K562 (cell line): ENCODE measurements at regions not wholly inside any gene's neighbourhood (a gene's known extent, or its start where the extent isn't known, plus 50 kb on each side); places are given as distances from the start of the nearest gene placed in this dataset.

Experiments
- ATAC-seq: fragments of 200-7000 bp; cut with Tn5 transposase; 3 replicates; pipeline ENCODE4 v1.9.1; 2020; ENCODE audit warnings: moderate library complexity
- BruUV-seq: library from RNA; stranded (reverse); fragments of 400-500 nt; replicated peaks from 2 replicates; lab custom pipeline; 2021; lab: Mats Ljungman, UMichigan
- CTCF ChIA-PET: fragments of 300-600 bp; formaldehyde crosslinking; extraction: SDS; loops from one replicate; lab custom pipeline; 2021; ENCODE audit warnings: low intra/inter-chr PET ratio; lab: Yijun Ruan, JAX
- POLR2A ChIA-PET: fragments of 300-600, 350-650 bp; sonication (Branson Sonifier 250); formaldehyde crosslinking; extraction: SDS; loops from one replicate; lab custom pipeline; 2021; ENCODE audit warnings: antibody characterized with exemption, inconsistent platforms; lab: Yijun Ruan, JAX
- DNase-seq, 4 experiments: peaks; one replicate each; pipeline versions ENCODE4 v3.0.0 to v3.0.0-alpha.2; 2011 to 2018; ENCODE audit warnings: low spot score in 3 of 4, mixed read lengths in 3 of 4; ENCODE audit errors: extremely low read depth in 1 of 4
- FAIRE-seq: peaks from 2 replicates; lab custom pipeline; 2011; peaks lifted over from hg19 to GRCh38; lab: Jason Lieb, UNC
- H2AFZ ChIP-seq: 2 replicates; pipeline ENCODE4 v1.6.0; 2011; ENCODE audit warnings: low read depth, low read length, control low read depth, inconsistent platforms
- H3K27ac ChIP-seq: fragments of 200-600 bp; 3 replicates; pipeline ENCODE4 v1.8.0; 2011; ENCODE audit warnings: low read depth, mild to moderate bottlenecking, control low read depth, inconsistent platforms, low read length, moderate library complexity, mixed read lengths; ENCODE audit errors: extremely low read depth
- H3K27me3 ChIP-seq, 2 experiments: fragments of 300-600 bp in 1 of 2; 2 replicates in 1 of 2; 3 replicates in 1 of 2; pipeline versions ENCODE4 v1.6.0 to v1.8.0; 2011; ENCODE audit warnings: inconsistent platforms in 2 of 2, low read length in 2 of 2, mild to moderate bottlenecking in 1 of 2, mixed read lengths in 1 of 2, moderate library complexity in 1 of 2; ENCODE audit not compliant: control insufficient read depth in 2 of 2, insufficient read depth in 2 of 2
- H3K36me3 ChIP-seq: fragments of 300-600 bp; 3 replicates; pipeline ENCODE4 v1.8.0; 2011; ENCODE audit warnings: mild to moderate bottlenecking, low read length, inconsistent platforms; ENCODE audit not compliant: control insufficient read depth, insufficient read depth
- H3K4me1 ChIP-seq, 2 experiments: fragments of 200-600 bp in 1 of 2; replicated peaks in 1 of 2; 2 replicates in 1 of 2; 3 replicates in 1 of 2; pipeline versions ENCODE4 v1.5.1 to v1.8.0; 2011; ENCODE audit warnings: inconsistent platforms in 2 of 2, low read length in 2 of 2, mild to moderate bottlenecking in 1 of 2, mixed read lengths in 1 of 2, moderate library complexity in 1 of 2; ENCODE audit not compliant: control insufficient read depth in 2 of 2, insufficient read depth in 2 of 2
- H3K4me2 ChIP-seq: 2 replicates; pipeline ENCODE4 v1.6.1; 2011; ENCODE audit warnings: low read length, control low read depth, inconsistent platforms, mixed read lengths; ENCODE audit not compliant: insufficient read depth
- H3K4me3 ChIP-seq: fragments of 200-600 bp; sonication (generic), shearing (Covaris generic); 2 replicates; pipeline ENCODE4 v1.5.1; 2016; ENCODE audit warnings: control low read depth, inconsistent platforms
- H3K79me2 ChIP-seq: fragments of 200-600 bp; 3 replicates; pipeline ENCODE4 v1.8.0; 2011; ENCODE audit warnings: low read length, inconsistent platforms; ENCODE audit not compliant: control insufficient read depth, insufficient read depth
- H3K9ac ChIP-seq, 2 experiments: 2 replicates each; pipeline versions ENCODE4 v1.6.0 to v1.6.1; 2011; ENCODE audit warnings: low read depth in 2 of 2, low read length in 2 of 2, control low read depth in 1 of 2, inconsistent platforms in 1 of 2, mild to moderate bottlenecking in 1 of 2, mixed read lengths in 1 of 2; ENCODE audit not compliant: insufficient read depth in 1 of 2
- H3K9me1 ChIP-seq: one replicate; pipeline ENCODE4 v1.6.0; 2011; ENCODE audit warnings: inconsistent platforms, mild to moderate bottlenecking, low read length, moderate library complexity; ENCODE audit not compliant: control insufficient read depth, insufficient read depth
- H3K9me3 ChIP-seq: replicated peaks from 2 replicates; pipeline ENCODE4 v1.5.1; 2011; ENCODE audit warnings: low read depth, low read length, inconsistent platforms; ENCODE audit not compliant: control insufficient read depth, insufficient read depth
- H4K20me1 ChIP-seq: replicated peaks from 2 replicates; pipeline ENCODE4 v1.6.1; 2011; ENCODE audit warnings: low read length, inconsistent platforms, mixed read lengths; ENCODE audit not compliant: control insufficient read depth, insufficient read depth
- ARID1B ChIP-seq: fragments of 450-650 bp; IDR thresholded peaks from 2 replicates; pipeline ENCODE4 v1.6.1; 2016; ENCODE audit warnings: antibody characterized with exemption, mild to moderate bottlenecking, inconsistent platforms
- CHAMP1 ChIP-seq: fragments of 450-650 bp; IDR thresholded peaks from 2 replicates; pipeline ENCODE4 v1.6.1; 2016; ENCODE audit warnings: mild to moderate bottlenecking
- CSDE1 ChIP-seq, 2 experiments: fragments of 450-650 bp; IDR thresholded peaks; 2 replicates each; pipeline ENCODE4 v1.6.1; 2016; ENCODE audit warnings: mild to moderate bottlenecking in 1 of 2
- PRMT5 ChIP-seq: sonication (generic); formaldehyde crosslinking; IDR thresholded peaks from 2 replicates; pipeline ENCODE4 v1.5.0; 2020; ENCODE audit warnings: missing genetic modification reagents
- SMC3 ChIP-seq: conservative IDR thresholded peaks from 2 replicates; pipeline ENCODE4 v1.6.1; 2011; ENCODE audit warnings: low read depth, low read length, improper control_type of control experiment; ENCODE audit not compliant: insufficient read depth
- TAF1 ChIP-seq: IDR thresholded peaks from 2 replicates; pipeline ENCODE4 v1.6.1; 2011; ENCODE audit warnings: mild to moderate bottlenecking, low read length, moderate library complexity; ENCODE audit not compliant: insufficient read depth, control insufficient read depth, severe bottlenecking; ENCODE audit errors: extremely low read depth
- TRIM24 ChIP-seq, 2 experiments: fragments of 450-650 bp; IDR thresholded peaks; 2 replicates each; pipeline ENCODE4 v1.6.1; 2016
- ZNF174 ChIP-seq: fragments of 250-450 bp; sonication (Bioruptor Pico); IDR thresholded peaks from 2 replicates; pipeline ENCODE4 v1.4.0; 2020; ENCODE audit warnings: mild to moderate bottlenecking
- WGBS: fragments of 100-300 bp; shearing (Covaris generic); methylation state at CpG from one replicate; pipeline ENCODE4 v1.1.6; 2016; ENCODE audit warnings: low coverage, mixed read lengths; ENCODE audit not compliant: insufficient coverage; ENCODE audit errors: missing lambda C conversion rate; 5-methylcytosine and 5-hydroxymethylcytosine counted together
- in situ Hi-C: fragments of 300-500 bp; cut with MboI; formaldehyde crosslinking; loops from 4 replicates; pipeline ENCODE4 v1.15.0; 2018; ENCODE audit warnings: inconsistent platforms, mixed read lengths
- intact Hi-C: fragments of 100-400 bp; cut with micrococcal nuclease; formaldehyde crosslinking; loops from 2 replicates; pipeline ENCODE4 v1.14.2; 2022
- TF ChIP-seq, protein P1 (sequence below), 3 experiments: fragments of 200-800 bp in 1 of 3; sonication (Bioruptor generic) in 1 of 3; sonication (generic) in 1 of 3; formaldehyde crosslinking in 1 of 3; IDR thresholded peaks; 2 replicates each; pipeline versions ENCODE4 v1.6.1 to v1.8.0; 2016 to 2022; ENCODE audit warnings: mild to moderate bottlenecking in 2 of 3, missing compliant biosample characterization in 2 of 3, missing genetic modification characterization in 2 of 3, missing genetic modification reagents in 1 of 3
- TF ChIP-seq, protein P2 (sequence below), 2 experiments: IDR thresholded peaks; 2 replicates each; pipeline ENCODE4 v1.6.1; 2012; ENCODE audit warnings: improper control_type of control experiment in 2 of 2, low read depth in 2 of 2, low read length in 2 of 2, borderline replicate concordance in 1 of 2

DNA sequence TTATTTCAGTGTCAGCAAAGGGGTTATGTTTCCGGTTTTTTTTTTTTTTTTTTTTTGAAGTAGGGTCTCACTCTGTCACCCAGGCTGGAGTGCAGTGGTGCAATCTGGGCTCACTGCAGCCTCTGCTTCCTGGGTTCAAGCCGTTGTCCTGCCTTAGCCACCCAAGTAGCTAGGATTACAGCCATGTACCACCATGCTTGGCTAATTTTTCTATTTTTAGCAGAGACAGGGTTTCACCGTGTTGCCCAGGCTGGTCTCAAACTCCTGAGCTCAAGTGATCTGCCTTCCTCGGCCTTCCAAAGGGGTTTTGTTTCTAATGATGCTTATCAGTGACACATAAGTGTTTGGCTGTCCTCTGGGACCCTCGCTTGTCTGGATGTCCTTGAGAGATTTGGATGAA lies 235.7 kb upstream of the C2CD4B start:
- Histone ChIP-seq H3K4me3 (no peak overlapping the region), H3K9me3 (no peaks in the 10 kb centered on the region), H3K27me3 (peaks cover 0 to 9% of the 10 kb centered on the region in 2 experiments; a peak in 1 of 5 replicates), H2AFZ (no peak overlapping the region), H3K79me2 (no peaks in the 10 kb centered on the region), H3K27ac (no peak overlapping the region), H3K4me1 (no peaks in the 10 kb centered on the region), H3K36me3 (no peaks in the 10 kb centered on the region), H3K9ac (no peak overlapping the region), H3K9me1 (no peaks in the 10 kb centered on the region), H4K20me1 (no peaks in the 10 kb centered on the region), H3K4me2 (no peak overlapping the region)
- ATAC-seq, result no peak
- BruUV-seq, result no TSS peak
- POLR2A ChIA-PET, result no interaction called here
- FAIRE-seq, result no peak
- intact Hi-C loops, result no loop called here
- TF ChIP-seq TRIM24 (IDR thresholded peaks at IDR 0.05) (no peak), ARID1B (no peak), TAF1 (no peak), CSDE1 (IDR thresholded peaks at IDR 0.05) (no peak), ZNF174 (CRISPR knock-in tag) (no peak), SMC3 (no peak), CHAMP1 (no peak), PRMT5 (no peak)
- TF ChIP-seq, protein P1, sequence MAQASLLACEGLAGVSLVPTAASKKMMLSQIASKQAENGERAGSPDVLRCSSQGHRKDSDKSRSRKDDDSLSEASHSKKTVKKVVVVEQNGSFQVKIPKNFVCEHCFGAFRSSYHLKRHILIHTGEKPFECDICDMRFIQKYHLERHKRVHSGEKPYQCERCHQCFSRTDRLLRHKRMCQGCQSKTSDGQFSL (CRISPR knock-in tag; IDR thresholded peaks at IDR 0.05), result no peak
- TF ChIP-seq, protein P1 (tag; IDR thresholded peaks at IDR 0.05), result no peak
- TF ChIP-seq, protein P2, sequence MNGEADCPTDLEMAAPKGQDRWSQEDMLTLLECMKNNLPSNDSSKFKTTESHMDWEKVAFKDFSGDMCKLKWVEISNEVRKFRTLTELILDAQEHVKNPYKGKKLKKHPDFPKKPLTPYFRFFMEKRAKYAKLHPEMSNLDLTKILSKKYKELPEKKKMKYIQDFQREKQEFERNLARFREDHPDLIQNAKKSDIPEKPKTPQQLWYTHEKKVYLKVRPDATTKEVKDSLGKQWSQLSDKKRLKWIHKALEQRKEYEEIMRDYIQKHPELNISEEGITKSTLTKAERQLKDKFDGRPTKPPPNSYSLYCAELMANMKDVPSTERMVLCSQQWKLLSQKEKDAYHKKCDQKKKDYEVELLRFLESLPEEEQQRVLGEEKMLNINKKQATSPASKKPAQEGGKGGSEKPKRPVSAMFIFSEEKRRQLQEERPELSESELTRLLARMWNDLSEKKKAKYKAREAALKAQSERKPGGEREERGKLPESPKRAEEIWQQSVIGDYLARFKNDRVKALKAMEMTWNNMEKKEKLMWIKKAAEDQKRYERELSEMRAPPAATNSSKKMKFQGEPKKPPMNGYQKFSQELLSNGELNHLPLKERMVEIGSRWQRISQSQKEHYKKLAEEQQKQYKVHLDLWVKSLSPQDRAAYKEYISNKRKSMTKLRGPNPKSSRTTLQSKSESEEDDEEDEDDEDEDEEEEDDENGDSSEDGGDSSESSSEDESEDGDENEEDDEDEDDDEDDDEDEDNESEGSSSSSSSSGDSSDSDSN (IDR thresholded peaks at IDR 0.05; ENCODE audit: borderline replicate concordance in 1 of 2, low read depth in 2 of 2, low read length in 2 of 2), result no peak
- in situ Hi-C loops, result no loop called here
- WGBS, result 0% methylated on average over 5 of the region's 5 CpGs
- DNase-seq, result no peak
- CTCF ChIA-PET, result no interaction called here
